Mucosa of gallbladder (tissue), 1 donor: ENCODE measurements at regions not wholly inside any gene's neighbourhood (a gene's known extent, or its start where the extent isn't known, plus 50 kb on each side); places are given as distances from the start of the nearest gene placed in this dataset.
"Not testable (repeated sequence)": the region's sequence is repeated elsewhere in the genome, so short reads cannot be mapped to it uniquely, and the experiment has no call there.

Experiments used
- DNase-seq: peaks from one replicate; pipeline ENCODE4 v3.0.0-alpha.2; 2020; ENCODE audit warnings: low spot score
- donor health status: DM: no; HTN: no; CAD: no.

DNA sequence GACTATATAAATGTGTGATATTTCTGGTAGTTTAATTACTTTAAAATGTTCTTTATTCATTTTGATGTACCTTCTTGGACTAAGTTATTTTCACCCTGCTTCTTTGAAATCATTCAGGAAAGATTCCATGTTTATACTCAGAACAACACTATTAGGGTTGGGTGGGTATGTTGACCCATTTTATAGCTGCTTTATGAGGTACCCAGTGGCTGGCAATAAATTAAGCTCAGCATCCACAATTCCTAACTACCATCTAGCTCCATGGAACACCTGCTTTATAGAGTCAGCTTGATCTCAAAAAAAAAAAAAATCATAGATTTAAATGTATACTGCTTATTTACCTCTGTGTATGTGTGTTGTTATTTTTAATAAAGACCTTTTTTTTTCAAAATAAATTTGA, 78.9 kb upstream of the ZNF91 start:
- no peak for DNase-seq

DNA sequence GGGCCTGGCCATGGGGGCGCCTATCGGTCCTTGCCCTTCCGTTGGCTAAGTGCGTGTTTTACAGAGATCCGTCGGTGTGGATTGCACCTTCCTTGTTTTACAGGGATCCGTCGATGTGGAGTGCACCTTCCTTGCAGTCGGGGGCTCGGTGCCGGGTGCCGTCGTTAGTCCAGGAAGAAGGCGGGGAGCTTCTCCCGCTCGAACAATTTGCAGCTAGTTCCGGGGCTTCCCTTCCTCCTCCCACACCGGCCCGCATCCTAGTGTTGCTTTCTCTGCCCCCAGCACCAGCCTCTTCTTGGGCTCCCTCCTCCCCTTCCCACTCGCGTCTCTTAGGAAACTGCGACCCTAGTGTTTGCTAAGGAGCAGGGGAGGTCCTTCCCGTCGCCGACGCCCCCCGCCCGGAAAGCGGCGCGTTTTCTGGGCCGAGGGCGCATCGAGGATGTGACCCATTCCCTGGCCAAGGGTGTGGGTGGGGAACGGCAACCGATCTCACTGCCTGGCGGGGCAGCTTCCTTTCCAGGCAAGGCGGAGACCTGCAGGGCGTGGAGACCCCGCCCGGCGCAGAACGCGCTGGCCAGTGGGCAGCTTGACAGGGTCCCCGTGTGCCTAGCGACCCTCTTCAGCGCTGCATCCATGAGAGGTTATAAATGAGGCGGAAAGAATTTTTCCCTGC, 75.7 kb upstream of the ZNF91 start:
- no peak for DNase-seq

DNA sequence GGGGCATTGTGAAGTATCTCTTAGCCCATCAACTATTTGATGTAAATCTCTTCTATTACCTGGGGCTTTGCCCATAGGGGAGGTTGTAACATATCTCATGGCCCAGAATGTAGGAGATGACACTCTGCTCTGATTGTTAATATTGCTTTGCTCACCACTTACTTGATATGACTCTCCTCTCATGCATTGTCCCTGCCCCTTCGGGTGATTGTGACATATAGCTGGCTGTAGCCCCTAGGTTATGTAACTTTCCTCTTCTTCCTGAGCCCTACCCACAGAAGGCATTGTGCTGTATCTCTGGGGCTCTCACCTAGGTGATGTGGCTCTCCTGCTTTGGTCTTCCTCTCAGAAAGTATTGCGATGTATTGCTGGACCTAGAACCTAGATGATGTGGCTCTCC, 69.1 kb upstream of the ZNF91 start:
- DNase-seq: not testable (repeated sequence)

DNA sequence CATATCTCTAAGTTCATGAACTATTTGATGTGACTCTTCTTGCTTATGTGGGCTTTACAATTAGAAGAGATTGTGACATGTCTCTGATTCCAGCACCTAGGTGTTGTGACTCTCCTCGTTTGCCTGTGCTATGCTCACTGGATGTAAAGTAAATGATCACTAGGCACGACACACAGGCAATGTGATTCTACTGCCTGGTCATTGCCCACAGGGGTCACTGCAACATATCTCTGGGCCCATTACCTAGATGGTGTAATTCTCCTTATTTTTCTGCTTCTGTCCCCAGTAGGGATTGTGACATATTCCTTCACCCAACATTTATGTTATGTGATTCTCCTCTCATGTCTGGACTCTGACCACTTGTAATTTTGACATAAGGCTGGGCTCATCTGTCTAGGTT, 65.8 kb upstream of the ZNF91 start:
- no peak for DNase-seq

DNA sequence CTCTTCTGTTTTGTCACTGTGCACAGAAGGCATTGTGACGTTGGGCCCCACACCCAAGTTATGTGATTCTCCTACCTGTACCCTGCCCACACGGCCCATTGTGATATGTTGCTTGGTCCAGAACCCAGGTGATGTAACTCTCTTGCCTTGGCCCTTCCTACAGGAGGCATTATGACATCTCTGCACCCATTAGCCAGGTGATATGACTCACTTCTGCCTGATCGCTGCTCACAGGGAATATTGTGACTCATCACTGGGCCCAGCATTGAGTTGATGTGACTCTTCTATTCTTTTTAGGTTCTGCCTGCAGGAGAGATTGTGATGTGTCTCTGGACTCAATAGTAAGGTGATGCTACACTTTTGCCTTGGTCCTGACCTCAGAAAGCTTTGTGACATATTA, 65.4 kb upstream of the ZNF91 start:
- no peak for DNase-seq
